NCI-H524 treated with DMSO at 0.1 percent for 48 hours (cell line): ENCODE measurements at regions not wholly inside any gene's neighbourhood (a gene's known extent, or its start where the extent isn't known, plus 50 kb on each side); places are given as distances from the start of the nearest gene placed in this dataset.

ENCODE experiments used
- DNase-seq: peaks from one replicate; lab custom pipeline; 2025; lab: John Stamatoyannopoulos, UW

DNA sequence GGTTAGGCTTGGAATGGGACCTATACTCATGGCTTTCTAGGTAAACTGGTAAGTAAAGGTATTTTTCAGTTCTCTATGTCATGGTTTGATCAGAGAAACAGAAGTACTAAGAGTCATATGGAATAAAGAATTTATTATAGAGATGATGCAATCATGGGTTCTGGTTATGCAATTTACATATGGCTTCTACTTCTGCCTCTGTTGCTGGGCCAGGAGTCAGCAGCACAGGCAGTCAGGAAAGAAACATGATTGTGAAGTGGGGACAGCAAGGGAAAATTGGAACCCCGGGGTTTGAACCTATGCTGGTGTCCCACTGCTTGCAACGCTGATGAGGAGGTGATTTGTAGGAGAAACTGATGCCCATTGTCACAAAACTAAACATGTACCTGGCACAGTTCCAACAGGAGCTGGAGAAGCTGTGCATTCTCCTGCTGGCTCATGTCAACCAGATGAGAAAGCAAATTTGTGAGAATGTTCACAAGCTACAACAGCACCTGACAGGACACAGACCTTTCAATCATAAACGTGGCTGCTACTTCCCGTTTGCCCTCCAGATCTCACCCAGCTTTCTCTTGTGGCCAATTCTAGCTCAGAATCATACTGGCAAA, 887.1 kb downstream of the TFAP2A start:
- DNase-seq, result no peak

GRCh38 chr6:9523462-9523861, 891.4 kb downstream of the TFAP2A start:
- no peak for DNase-seq

- DNase-seq, result no peak
Observed at GRCh38 chr6:9522101-9522500, 892.8 kb downstream of the TFAP2A start.

DNA sequence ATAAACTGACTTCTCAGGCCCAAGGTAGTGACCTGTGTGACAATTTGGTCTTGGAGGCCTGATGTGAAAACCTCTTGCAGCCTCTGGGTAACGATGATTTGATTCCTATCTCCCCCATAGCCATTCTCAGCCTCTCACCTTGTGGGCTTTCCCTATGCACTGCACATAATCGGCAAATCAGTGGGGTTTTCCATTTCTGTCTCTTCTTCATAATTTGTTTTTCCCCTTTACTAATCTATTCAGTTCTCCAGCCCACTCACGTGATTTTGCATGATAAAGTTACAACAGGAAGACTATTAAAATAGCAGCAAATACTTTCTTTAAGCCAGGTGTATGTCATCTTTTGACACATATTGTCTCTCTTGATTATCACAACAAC, 893.7 kb downstream of the TFAP2A start:
- DNase-seq, result no peak

GRCh38 chr6:9520417-9521151, 894.3 kb downstream of the TFAP2A start:
- DNase-seq, result no peak

DNA sequence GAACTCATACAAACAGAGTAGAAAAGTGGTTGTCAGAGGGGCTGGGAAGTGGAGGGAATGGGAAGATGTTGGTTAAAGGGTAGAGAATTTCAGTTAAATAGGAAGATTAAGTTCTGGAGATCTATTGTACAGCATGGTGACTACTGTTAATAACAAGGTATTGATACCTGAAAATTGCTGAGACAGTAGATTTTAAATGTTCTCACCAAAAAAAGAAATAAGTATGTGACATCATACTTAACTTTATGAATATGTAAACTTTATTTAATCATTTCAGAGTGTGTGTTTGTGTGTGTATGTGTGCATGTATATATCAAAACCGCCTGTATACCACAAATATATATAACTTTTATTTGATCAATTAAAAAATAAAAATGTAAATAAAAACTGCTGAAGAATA, 896.4 kb downstream of the TFAP2A start:
- DNase-seq, result no peak

- no peak for DNase-seq
Observed at GRCh38 chr6:9517806-9518205, 897.1 kb downstream of the TFAP2A start.

DNA sequence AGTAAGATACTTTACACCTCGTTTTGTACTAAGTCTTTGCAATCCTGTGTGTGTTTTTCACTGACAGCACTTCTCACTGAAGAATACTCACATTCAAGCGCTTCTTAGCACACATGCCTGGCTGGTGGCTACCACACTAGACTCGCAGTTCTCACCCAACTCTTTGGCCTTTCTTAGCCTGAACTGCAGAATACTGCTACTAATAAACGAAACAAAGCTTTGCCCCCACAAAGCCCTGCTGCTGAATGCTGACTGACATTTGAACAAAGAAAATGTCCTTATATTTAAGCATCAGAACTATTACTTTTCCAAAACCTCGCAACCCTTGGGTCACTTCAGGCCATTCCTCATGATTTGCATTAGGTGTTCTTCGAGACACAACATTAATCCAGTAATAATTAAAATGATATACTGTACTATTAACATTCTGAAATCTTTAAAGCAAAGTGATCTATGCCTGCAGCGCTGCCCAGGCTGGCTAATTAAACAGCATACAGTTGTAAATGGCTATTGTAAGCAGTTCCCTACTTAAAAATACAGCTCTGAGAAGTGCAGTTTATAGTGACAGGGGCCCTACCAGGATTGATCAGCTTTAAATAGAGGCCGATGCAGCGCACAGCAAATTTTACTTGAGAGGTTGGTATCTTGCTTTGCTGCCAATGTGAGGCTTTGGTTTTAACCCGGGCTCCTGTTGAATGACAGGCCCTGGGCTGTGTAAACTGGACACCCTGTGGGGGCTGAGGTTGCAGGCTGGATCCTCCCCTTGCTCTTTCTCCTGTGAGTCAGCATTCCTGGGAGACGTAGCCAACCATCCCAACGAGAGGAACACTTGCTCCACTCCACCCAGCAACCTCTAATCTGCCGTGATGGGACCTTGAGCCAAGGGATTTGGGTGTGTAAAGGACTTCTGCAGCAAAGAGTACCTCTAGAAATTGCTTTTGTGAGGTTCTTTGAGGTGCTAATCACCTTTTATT, 899.0 kb downstream of the TFAP2A start:
- no peak for DNase-seq

- no peak for DNase-seq
Observed at GRCh38 chr6:9514146-9514545, 900.7 kb downstream of the TFAP2A start.

DNA sequence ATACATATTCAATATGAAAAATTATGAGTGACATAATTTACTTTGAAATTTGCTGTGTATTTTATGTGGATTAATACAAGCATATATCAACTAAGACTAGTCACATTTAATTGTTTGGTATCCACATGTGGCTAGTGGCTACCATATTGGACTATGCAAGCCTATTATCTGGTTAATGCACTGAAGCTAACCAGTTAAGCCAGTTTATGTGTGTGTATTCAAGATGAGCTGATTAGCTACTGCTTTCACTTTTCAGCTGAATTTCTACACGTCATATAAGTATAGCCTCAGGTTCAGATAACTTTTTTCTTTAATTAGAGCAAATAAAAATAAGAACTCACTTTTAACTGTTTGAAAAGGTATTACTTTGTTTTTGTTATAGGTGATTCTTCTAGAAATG, 903.7 kb downstream of the TFAP2A start:
- DNase-seq, result no peak

DNA sequence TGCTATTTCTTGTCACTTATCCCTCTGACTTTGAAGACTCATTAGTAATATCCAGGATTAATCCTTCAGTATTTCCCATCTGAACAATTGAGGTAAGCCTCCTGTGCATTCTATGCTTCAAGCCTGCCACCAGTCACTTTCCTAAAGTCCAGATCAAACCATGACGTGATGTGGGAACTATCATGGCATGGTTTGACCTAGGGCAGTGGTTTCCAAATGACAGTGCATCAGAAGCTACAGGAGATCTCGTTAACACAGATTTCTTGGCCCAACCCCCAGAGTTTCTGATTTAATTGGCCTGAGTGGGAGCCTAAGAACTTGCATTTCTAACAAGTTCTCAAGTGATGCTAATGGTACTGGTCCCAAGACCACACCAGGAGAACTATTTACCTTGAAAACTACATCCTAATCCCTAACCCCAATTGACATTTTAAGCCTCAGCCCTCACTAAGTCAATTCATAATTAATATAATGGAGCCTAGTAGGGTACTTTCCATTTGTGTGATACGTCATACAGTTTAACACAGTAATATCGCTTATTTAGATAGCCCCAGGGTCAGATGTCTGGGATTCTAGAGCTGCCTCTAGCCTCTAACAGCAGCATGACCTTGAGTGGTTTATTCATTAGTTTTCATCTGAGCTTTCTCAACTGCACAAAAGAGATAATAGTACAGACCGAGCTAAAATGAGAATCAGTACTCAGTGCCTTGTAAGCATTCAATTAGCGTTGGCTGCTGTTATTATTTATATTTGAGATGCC, 907.6 kb downstream of the TFAP2A start:
- no peak for DNase-seq

GRCh38 chr6:9504191-9504590, 910.7 kb downstream of the TFAP2A start:
- DNase-seq, result no peak

GRCh38 chr6:9503111-9503761, 911.6 kb downstream of the TFAP2A start:
- DNase-seq, result no peak

DNA sequence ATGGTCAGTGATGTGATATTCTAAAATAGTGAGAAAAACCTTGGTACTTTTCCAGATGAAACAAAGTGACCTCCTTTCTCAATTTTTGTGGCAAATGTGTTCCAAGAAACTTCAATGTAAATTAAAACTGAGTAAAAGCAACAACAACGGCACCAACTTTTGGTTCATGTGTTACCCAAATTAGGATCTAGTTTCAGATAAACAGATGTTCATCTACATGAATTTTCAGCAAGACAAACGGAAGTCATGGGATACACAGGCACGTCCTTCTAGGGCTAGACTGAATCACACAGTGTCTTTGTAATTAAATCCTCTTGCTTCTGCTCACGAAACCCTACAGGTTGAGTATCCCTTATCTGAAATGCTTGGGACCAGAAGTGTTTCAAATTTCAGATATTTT, 915.2 kb downstream of the TFAP2A start:
- no peak for DNase-seq

DNA sequence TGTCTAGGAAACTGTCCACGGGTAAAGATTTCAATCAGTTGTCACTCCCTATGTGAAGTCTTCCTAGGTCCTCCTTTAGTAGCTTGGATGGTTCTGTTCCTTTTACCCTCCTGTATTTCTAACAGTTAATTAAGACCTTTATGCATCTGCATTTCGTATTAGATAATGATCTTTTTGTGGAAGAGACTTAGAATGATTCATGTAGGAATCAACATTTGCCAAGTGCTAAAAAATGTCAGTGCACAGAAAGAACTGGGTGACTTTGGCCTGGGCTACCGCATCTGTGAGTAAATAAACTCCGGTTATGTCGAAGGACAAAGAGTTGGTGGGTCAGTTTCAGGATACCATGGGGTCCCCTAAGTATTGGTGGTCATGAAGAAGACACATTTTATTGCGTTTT, 918.0 kb downstream of the TFAP2A start:
- DNase-seq, result no peak

- DNase-seq, result no peak
Observed at GRCh38 chr6:9494864-9495263, 920.0 kb downstream of the TFAP2A start.

- no peak for DNase-seq
Observed at GRCh38 chr6:9492790-9493189, 922.1 kb downstream of the TFAP2A start.

DNA sequence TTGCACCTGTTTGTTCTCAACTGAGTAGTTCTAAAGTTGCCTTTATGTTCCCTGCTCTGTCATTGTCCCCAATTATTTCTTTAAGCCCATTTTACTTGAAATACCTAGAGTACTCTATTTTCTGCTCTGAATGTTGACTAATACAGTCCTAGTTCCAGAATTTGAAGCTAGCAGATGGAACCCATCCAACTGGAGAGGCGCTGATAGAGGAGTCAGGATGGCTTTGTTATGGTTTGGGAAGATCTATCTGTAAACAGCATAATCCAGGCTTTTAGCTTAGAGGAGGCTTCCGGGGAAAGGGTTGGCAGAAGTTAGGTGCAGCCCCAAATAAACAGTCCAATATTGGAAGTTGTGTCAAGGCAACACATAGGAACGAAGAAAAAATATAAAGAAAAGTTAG, 927.7 kb downstream of the TFAP2A start:
- DNase-seq, result no peak

- no peak for DNase-seq
Observed at GRCh38 chr6:9485992-9486391, 928.9 kb downstream of the TFAP2A start.

DNA sequence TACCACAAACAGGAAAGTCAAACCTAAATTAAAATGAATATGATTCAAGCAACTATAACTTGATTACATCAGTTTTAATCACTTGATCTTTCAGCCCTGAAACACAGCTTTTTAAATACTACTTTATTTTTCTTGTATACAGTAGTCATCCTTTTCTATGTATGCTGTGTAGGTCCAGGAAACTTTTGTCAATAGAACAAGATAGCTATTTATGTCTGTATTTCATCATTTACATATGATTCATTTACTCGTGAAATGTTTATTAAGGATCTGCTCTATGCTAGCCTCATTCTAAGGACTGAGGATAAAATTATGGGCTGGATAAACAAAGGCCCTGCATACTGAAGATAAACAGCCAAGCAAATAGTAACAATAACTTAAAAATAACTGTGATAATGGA, 930.2 kb downstream of the TFAP2A start:
- DNase-seq, result no peak

GRCh38 chr6:9484091-9484490, 930.8 kb downstream of the TFAP2A start:
- no peak for DNase-seq
